Psoas muscle (tissue), 7 donors: ENCODE measurements at regions not wholly inside any gene's neighbourhood (a gene's known extent, or its start where the extent isn't known, plus 50 kb on each side); places are given as distances from the start of the nearest gene placed in this dataset.

Source experiments
- ATAC-seq, 4 donors: fragments of 200-7000 bp; cut with Tn5 transposase; one replicate each; pipeline ENCODE4 v1.9.1; 2020; ENCODE audit warnings: moderate library complexity in 3 of 4, mild to moderate bottlenecking in 2 of 4
- DNase-seq, 2 donors: peaks; one replicate each; pipeline ENCODE4 v3.0.0-alpha.2; 2020
- H3K27ac ChIP-seq: fragments of 200-600 bp; one replicate; pipeline ENCODE4 v1.8.0; 2022
- H3K27me3 ChIP-seq, 3 donors: fragments of 200-600 bp in 1 of 3; one replicate each; pipeline versions ENCODE4 v1.6.1 to v1.8.0; 2013 to 2022; ENCODE audit warnings: low read length in 2 of 3, mild to moderate bottlenecking in 2 of 3, moderate library complexity in 1 of 3; ENCODE audit not compliant: insufficient read depth in 3 of 3
- H3K36me3 ChIP-seq, 2 donors: fragments of 200-600 bp in 1 of 2; one replicate each; pipeline versions ENCODE4 v1.6.1 to v1.8.0; 2013 to 2022; ENCODE audit warnings: low read depth in 1 of 2, mild to moderate bottlenecking in 1 of 2, moderate library complexity in 1 of 2; ENCODE audit not compliant: insufficient read depth in 1 of 2
- H3K4me1 ChIP-seq: fragments of 200-600 bp; one replicate; pipeline ENCODE4 v1.8.0; 2022
- H3K4me3 ChIP-seq: fragments of 200-600 bp; one replicate; pipeline ENCODE4 v1.8.0; 2022; ENCODE audit warnings: mild to moderate bottlenecking
- H3K9me3 ChIP-seq: fragments of 200-600 bp; one replicate; pipeline ENCODE4 v1.8.0; 2022
- CTCF ChIP-seq: fragments of 200-600 bp; IDR thresholded peaks from one replicate; pipeline ENCODE4 v1.8.0; 2022; ENCODE audit warnings: antibody characterized with exemption
- WGBS, 3 donors: extraction: QIAGEN DNeasy Blood & Tissue Kit; methylation state at CpG; one replicate each; pipeline versions ENCODE4 v1.1.6 to v1.1.7; 2013; 5-methylcytosine and 5-hydroxymethylcytosine counted together
- intact Hi-C, 2 donors: fragments of 100-400 bp; cut with DNase I; formaldehyde crosslinking; loops; one replicate each; pipeline versions ENCODE4 v1.11.0 to v1.14.2; 2022
- donor health status: healthy with polysubstance abuse.
- donor health status: DM: no; HTN: no; CAD: no; lungs with moderate emphysema.
- donor health status: Bipolar disorder and iron deficiency.
- donor health status: healthy.
- donor health status: DM: yes; HTN: yes; CAD: no.
- donor health status: DM: no; HTN: no; CAD: no.
- donor health status: DM: yes; HTN: yes; CAD: no.

DNA sequence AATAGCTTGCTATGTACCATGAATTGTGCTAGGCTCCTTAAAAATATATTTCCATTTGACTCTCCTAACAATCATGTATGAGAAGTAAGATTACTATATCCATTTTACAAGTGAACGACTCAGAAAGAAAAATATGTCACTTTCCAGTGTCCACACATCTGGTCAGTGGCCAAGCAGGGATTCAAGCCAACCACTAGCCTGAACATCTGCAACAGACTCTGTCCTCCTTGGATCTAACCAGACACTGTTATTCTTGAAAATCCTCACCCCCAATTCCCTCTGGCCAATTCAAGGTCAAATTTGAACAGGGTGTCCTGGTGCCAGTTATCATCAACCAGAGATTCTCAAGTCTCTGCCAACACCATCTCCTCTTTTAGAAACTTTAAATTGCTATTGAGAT lies 344.1 kb upstream of the WWC1 start:
- H3K9me3 ChIP-seq, result no peaks in the 10 kb centered on the region
- no peak overlapping the region for H3K27ac ChIP-seq
- H3K36me3 ChIP-seq, result no peaks in the 10 kb centered on the region
- WGBS, 3 donors, result 16 to 27% (median 22%) methylated on average over 1 of the region's 1 CpG
- ATAC-seq (no peak), DNase-seq (peak; percentile 20 to 72)
- peaks cover 0 to 4% (median 0%) of the 10 kb centered on the region in 3 donors for H3K27me3 ChIP-seq
- no peak for TF ChIP-seq CTCF
- intact Hi-C loops, result no loop called here
- H3K4me1 ChIP-seq, result no peaks in the 10 kb centered on the region
- H3K4me3 ChIP-seq, result no peak overlapping the region

GRCh38 chr5:167948251-167948650 lies 343.2 kb upstream of the WWC1 start:
- Histone ChIP-seq H3K4me1 (no peaks in the 10 kb centered on the region), H3K36me3 (no peaks in the 10 kb centered on the region), H3K9me3 (no peaks in the 10 kb centered on the region), H3K27ac (no peak overlapping the region), H3K27me3 (peaks cover 0 to 4% (median 0%) of the 10 kb centered on the region in 3 donors), H3K4me3 (no peak overlapping the region)
- intact Hi-C loops, result no loop called here
- no peak for TF ChIP-seq CTCF
- ATAC-seq (no peak), DNase-seq (no peak)
- 59 to 65% (median 63%) methylated on average over 3 of the region's 3 CpGs for WGBS, 3 donors

DNA sequence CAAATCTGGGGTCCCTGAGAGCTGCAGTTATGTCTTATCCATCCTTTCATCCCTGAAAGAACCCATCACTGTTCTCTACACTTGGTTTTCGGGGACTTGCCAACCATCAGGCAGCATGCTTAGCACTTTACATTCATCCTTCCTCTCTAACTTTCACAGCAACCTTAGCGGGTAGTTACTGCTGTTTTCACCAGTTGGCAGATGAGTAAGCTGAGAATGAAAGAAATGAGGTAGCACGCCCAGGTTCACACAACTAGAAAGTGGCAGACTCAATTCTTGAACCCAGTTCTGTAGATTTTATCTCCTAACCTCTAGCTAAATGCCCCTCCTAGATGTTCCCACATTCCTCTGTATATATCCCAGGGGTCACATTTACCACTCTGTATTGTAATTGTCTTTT lies 342.0 kb upstream of the WWC1 start:
- no peak for TF ChIP-seq CTCF
- Histone ChIP-seq H3K9me3 (no peaks in the 10 kb centered on the region), H3K4me1 (no peaks in the 10 kb centered on the region), H3K4me3 (no peak overlapping the region), H3K27me3 (peaks cover 0 to 4% (median 0%) of the 10 kb centered on the region in 3 donors), H3K27ac (no peak overlapping the region), H3K36me3 (no peaks in the 10 kb centered on the region)
- DNase-seq, result no peak
- no peak for ATAC-seq
- intact Hi-C loops, result no loop called here
- 88 to 92% (median 88%) methylated on average over 3 of the region's 3 CpGs for WGBS, 3 donors

DNA sequence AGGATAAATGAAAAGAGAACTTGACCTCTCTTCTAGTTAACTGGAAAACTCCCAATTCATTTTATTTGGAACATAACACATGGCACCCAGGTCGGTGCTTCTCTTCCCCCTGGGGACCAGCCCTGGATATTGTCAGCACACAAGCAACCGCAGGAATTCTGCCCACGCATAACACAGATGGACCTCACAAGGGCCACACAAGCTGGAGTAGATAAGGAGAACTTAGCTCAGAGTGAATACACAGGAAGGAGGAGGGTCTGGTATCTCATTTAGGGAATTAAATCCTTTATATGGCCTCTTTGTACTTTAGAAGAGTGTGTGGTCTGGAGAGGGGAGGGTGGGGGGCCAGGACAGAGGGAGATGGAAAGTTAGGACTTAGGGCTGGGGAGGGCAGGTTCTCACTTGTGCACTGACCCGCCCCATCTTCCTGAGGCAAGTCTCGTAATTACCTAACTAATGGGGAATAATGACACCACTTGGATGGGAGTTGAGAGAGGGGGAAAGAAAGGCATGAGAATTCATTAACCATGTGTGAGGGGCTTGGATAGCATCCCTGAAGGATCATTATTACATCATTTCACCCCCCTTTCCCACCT lies 341.2 kb upstream of the WWC1 start:
- Histone ChIP-seq H3K9me3 (peaks cover 4% of the 10 kb centered on the region), H3K27ac (no peak overlapping the region), H3K4me3 (no peak overlapping the region), H3K27me3 (peaks cover 0 to 4% (median 0%) of the 10 kb centered on the region in 3 donors), H3K4me1 (no peaks in the 10 kb centered on the region), H3K36me3 (no peaks in the 10 kb centered on the region)
- WGBS, 3 donors, result 47 to 57% (median 50%) methylated on average over 5 of the region's 5 CpGs
- no peak for ATAC-seq
- DNase-seq, result no peak
- no peak for TF ChIP-seq CTCF
- intact Hi-C loops, result no loop called here

GRCh38 chr5:167951116-167951515 lies 340.3 kb upstream of the WWC1 start:
- DNase-seq (no peak), ATAC-seq (no peak)
- Histone ChIP-seq H3K36me3 (no peaks in the 10 kb centered on the region), H3K27ac (no peak overlapping the region), H3K4me1 (no peaks in the 10 kb centered on the region), H3K4me3 (no peak overlapping the region), H3K9me3 (peaks cover 4% of the 10 kb centered on the region), H3K27me3 (peaks cover 0 to 4% (median 0%) of the 10 kb centered on the region in 3 donors)
- intact Hi-C loops, result no loop called here
- 13 to 22% (median 16%) methylated on average over 4 of the region's 4 CpGs for WGBS, 3 donors
- no peak for TF ChIP-seq CTCF
